Endometrium (tissue), 2 donors: ENCODE measurements at regions not wholly inside any gene's neighbourhood (a gene's known extent, or its start where the extent isn't known, plus 50 kb on each side); places are given as distances from the start of the nearest gene placed in this dataset.

Source experiments
- FAIRE-seq: peaks from 2 replicates; lab custom pipeline; 2012; peaks lifted over from hg19 to GRCh38; lab: Jason Lieb, UNC
- donor health status: control.
- donor health status: control.

GRCh38 chr15:47376190-47376589 is 341.1 kb upstream of the SEMA6D start:
- no peak for FAIRE-seq

- FAIRE-seq: no peak
Observed at GRCh38 chr15:47377465-47377864, 339.8 kb upstream of the SEMA6D start.

GRCh38 chr15:47378527-47378926 is 338.8 kb upstream of the SEMA6D start:
- no peak for FAIRE-seq

- FAIRE-seq: no peak
Observed at GRCh38 chr15:47383102-47383501, 334.2 kb upstream of the SEMA6D start.

- no peak for FAIRE-seq
Observed at GRCh38 chr15:47383801-47384200, 333.5 kb upstream of the SEMA6D start.

GRCh38 chr15:47384341-47384740 is 333.0 kb upstream of the SEMA6D start:
- no peak for FAIRE-seq

- no peak for FAIRE-seq
Observed at GRCh38 chr15:47384776-47385175, 332.5 kb upstream of the SEMA6D start.

- FAIRE-seq: no peak
Observed at GRCh38 chr15:47386459-47386858, 330.8 kb upstream of the SEMA6D start.

GRCh38 chr15:47388299-47388698 is 329.0 kb upstream of the SEMA6D start:
- FAIRE-seq: no peak

GRCh38 chr15:47390208-47390765 is 327.0 kb upstream of the SEMA6D start:
- no peak for FAIRE-seq

GRCh38 chr15:47394286-47394809 is 323.0 kb upstream of the SEMA6D start:
- FAIRE-seq: no peak

- no peak for FAIRE-seq
Observed at GRCh38 chr15:47395076-47395475, 322.2 kb upstream of the SEMA6D start.

GRCh38 chr15:47397655-47398054 is 319.6 kb upstream of the SEMA6D start:
- FAIRE-seq: no peak

GRCh38 chr15:47398132-47398531 is 319.2 kb upstream of the SEMA6D start:
- FAIRE-seq: no peak

- no peak for FAIRE-seq
Observed at GRCh38 chr15:47398594-47398993, 318.7 kb upstream of the SEMA6D start.

GRCh38 chr15:47399100-47399499 is 318.2 kb upstream of the SEMA6D start:
- FAIRE-seq: no peak

- FAIRE-seq: no peak
Observed at GRCh38 chr15:47400603-47401002, 316.7 kb upstream of the SEMA6D start.

- FAIRE-seq: no peak
Observed at GRCh38 chr15:47401427-47401826, 315.9 kb upstream of the SEMA6D start.

- no peak for FAIRE-seq
Observed at GRCh38 chr15:47402829-47403228, 314.5 kb upstream of the SEMA6D start.

GRCh38 chr15:47404877-47405276 is 312.4 kb upstream of the SEMA6D start:
- no peak for FAIRE-seq

GRCh38 chr15:47405365-47406162 is 311.7 kb upstream of the SEMA6D start:
- FAIRE-seq: no peak

- FAIRE-seq: no peak
Observed at GRCh38 chr15:47407692-47408091, 309.6 kb upstream of the SEMA6D start.

GRCh38 chr15:47409038-47409437 is 308.3 kb upstream of the SEMA6D start:
- FAIRE-seq: no peak

GRCh38 chr15:47409600-47409999 is 307.7 kb upstream of the SEMA6D start:
- FAIRE-seq: no peak
